K562 (cell line): ENCODE measurements at regions not wholly inside any gene's neighbourhood (a gene's known extent, or its start where the extent isn't known, plus 50 kb on each side); places are given as distances from the start of the nearest gene placed in this dataset.

Experiments used
- ATAC-seq: fragments of 200-7000 bp; cut with Tn5 transposase; 3 replicates; pipeline ENCODE4 v1.9.1; 2020; ENCODE audit warnings: moderate library complexity
- BruUV-seq: library from RNA; stranded (reverse); fragments of 400-500 nt; replicated peaks from 2 replicates; lab custom pipeline; 2021; lab: Mats Ljungman, UMichigan
- CTCF ChIA-PET: fragments of 300-600 bp; formaldehyde crosslinking; extraction: SDS; loops from one replicate; lab custom pipeline; 2021; ENCODE audit warnings: low intra/inter-chr PET ratio; lab: Yijun Ruan, JAX
- POLR2A ChIA-PET: fragments of 300-600, 350-650 bp; sonication (Branson Sonifier 250); formaldehyde crosslinking; extraction: SDS; loops from one replicate; lab custom pipeline; 2021; ENCODE audit warnings: antibody characterized with exemption, inconsistent platforms; lab: Yijun Ruan, JAX
- DNase-seq, 4 experiments: peaks; one replicate each; pipeline versions ENCODE4 v3.0.0 to v3.0.0-alpha.2; 2011 to 2018; ENCODE audit warnings: low spot score in 3 of 4, mixed read lengths in 3 of 4; ENCODE audit errors: extremely low read depth in 1 of 4
- FAIRE-seq: peaks from 2 replicates; lab custom pipeline; 2011; peaks lifted over from hg19 to GRCh38; lab: Jason Lieb, UNC
- H2AFZ ChIP-seq: 2 replicates; pipeline ENCODE4 v1.6.0; 2011; ENCODE audit warnings: low read depth, low read length, control low read depth, inconsistent platforms
- H3K27ac ChIP-seq: fragments of 200-600 bp; 3 replicates; pipeline ENCODE4 v1.8.0; 2011; ENCODE audit warnings: low read depth, mild to moderate bottlenecking, control low read depth, inconsistent platforms, low read length, moderate library complexity, mixed read lengths; ENCODE audit errors: extremely low read depth
- H3K27me3 ChIP-seq, 2 experiments: fragments of 300-600 bp in 1 of 2; 2 replicates in 1 of 2; 3 replicates in 1 of 2; pipeline versions ENCODE4 v1.6.0 to v1.8.0; 2011; ENCODE audit warnings: inconsistent platforms in 2 of 2, low read length in 2 of 2, mild to moderate bottlenecking in 1 of 2, mixed read lengths in 1 of 2, moderate library complexity in 1 of 2; ENCODE audit not compliant: control insufficient read depth in 2 of 2, insufficient read depth in 2 of 2
- H3K36me3 ChIP-seq: fragments of 300-600 bp; 3 replicates; pipeline ENCODE4 v1.8.0; 2011; ENCODE audit warnings: mild to moderate bottlenecking, low read length, inconsistent platforms; ENCODE audit not compliant: control insufficient read depth, insufficient read depth
- H3K4me1 ChIP-seq, 2 experiments: fragments of 200-600 bp in 1 of 2; replicated peaks in 1 of 2; 2 replicates in 1 of 2; 3 replicates in 1 of 2; pipeline versions ENCODE4 v1.5.1 to v1.8.0; 2011; ENCODE audit warnings: inconsistent platforms in 2 of 2, low read length in 2 of 2, mild to moderate bottlenecking in 1 of 2, mixed read lengths in 1 of 2, moderate library complexity in 1 of 2; ENCODE audit not compliant: control insufficient read depth in 2 of 2, insufficient read depth in 2 of 2
- H3K4me2 ChIP-seq: 2 replicates; pipeline ENCODE4 v1.6.1; 2011; ENCODE audit warnings: low read length, control low read depth, inconsistent platforms, mixed read lengths; ENCODE audit not compliant: insufficient read depth
- H3K4me3 ChIP-seq: fragments of 200-600 bp; sonication (generic), shearing (Covaris generic); 2 replicates; pipeline ENCODE4 v1.5.1; 2016; ENCODE audit warnings: control low read depth, inconsistent platforms
- H3K79me2 ChIP-seq: fragments of 200-600 bp; 3 replicates; pipeline ENCODE4 v1.8.0; 2011; ENCODE audit warnings: low read length, inconsistent platforms; ENCODE audit not compliant: control insufficient read depth, insufficient read depth
- H3K9ac ChIP-seq, 2 experiments: 2 replicates each; pipeline versions ENCODE4 v1.6.0 to v1.6.1; 2011; ENCODE audit warnings: low read depth in 2 of 2, low read length in 2 of 2, control low read depth in 1 of 2, inconsistent platforms in 1 of 2, mild to moderate bottlenecking in 1 of 2, mixed read lengths in 1 of 2; ENCODE audit not compliant: insufficient read depth in 1 of 2
- H3K9me1 ChIP-seq: one replicate; pipeline ENCODE4 v1.6.0; 2011; ENCODE audit warnings: inconsistent platforms, mild to moderate bottlenecking, low read length, moderate library complexity; ENCODE audit not compliant: control insufficient read depth, insufficient read depth
- H3K9me3 ChIP-seq: replicated peaks from 2 replicates; pipeline ENCODE4 v1.5.1; 2011; ENCODE audit warnings: low read depth, low read length, inconsistent platforms; ENCODE audit not compliant: control insufficient read depth, insufficient read depth
- H4K20me1 ChIP-seq: replicated peaks from 2 replicates; pipeline ENCODE4 v1.6.1; 2011; ENCODE audit warnings: low read length, inconsistent platforms, mixed read lengths; ENCODE audit not compliant: control insufficient read depth, insufficient read depth
- BHLHE40 ChIP-seq: IDR thresholded peaks from 2 replicates; pipeline ENCODE4 v1.6.1; 2011; ENCODE audit warnings: low read length, improper control_type of control experiment
- DDX20 ChIP-seq: fragments of 450-650 bp; IDR thresholded peaks from 2 replicates; pipeline ENCODE4 v1.6.1; 2016; ENCODE audit warnings: missing genetic modification characterization, low read depth, mild to moderate bottlenecking, missing compliant biosample characterization, moderate library complexity
- E2F8 ChIP-seq: fragments of 450-650 bp; IDR thresholded peaks from 2 replicates; pipeline ENCODE4 v1.7.1; 2018; ENCODE audit warnings: mild to moderate bottlenecking, low read depth; ENCODE audit not compliant: partially characterized antibody
- ETV1 ChIP-seq: fragments of 450-650 bp; conservative IDR thresholded peaks from 2 replicates; pipeline ENCODE4 v1.6.1; 2016; ENCODE audit warnings: missing genetic modification characterization, control low read depth, low read depth, missing compliant biosample characterization
- L3MBTL2 ChIP-seq: fragments of 450-650 bp; IDR thresholded peaks from 2 replicates; pipeline ENCODE4 v1.6.1; 2016; ENCODE audit warnings: mild to moderate bottlenecking, moderate library complexity
- MBD2 ChIP-seq: sonication (generic); IDR thresholded peaks from 2 replicates; pipeline ENCODE4 v1.6.1; 2016; ENCODE audit warnings: low read depth, borderline replicate concordance
- PCBP1 ChIP-seq: fragments of 200-400 bp; formaldehyde crosslinking; IDR thresholded peaks from 2 replicates; pipeline ENCODE4 v1.6.1; 2018; ENCODE audit warnings: mild to moderate bottlenecking, low read depth, low read length; ENCODE audit not compliant: poor library complexity, severe bottlenecking
- PHF8 ChIP-seq: fragments of 200-600 bp; sonication (generic); IDR thresholded peaks from 2 replicates; pipeline ENCODE4 v1.6.1; 2012; ENCODE audit warnings: mixed run types, mild to moderate bottlenecking, inconsistent platforms, low read length, moderate library complexity, borderline replicate concordance
- TCF3 ChIP-seq: sonication (generic); formaldehyde crosslinking; IDR thresholded peaks from 2 replicates; pipeline ENCODE4 v1.4.0; 2020; ENCODE audit warnings: mild to moderate bottlenecking, missing genetic modification reagents
- ZNF253 ChIP-seq: fragments of 250-450 bp; sonication (Bioruptor Pico); conservative IDR thresholded peaks from 2 replicates; pipeline ENCODE4 v1.6.1; 2021; ENCODE audit warnings: mild to moderate bottlenecking
- WGBS: fragments of 100-300 bp; shearing (Covaris generic); methylation state at CpG from one replicate; pipeline ENCODE4 v1.1.6; 2016; ENCODE audit warnings: low coverage, mixed read lengths; ENCODE audit not compliant: insufficient coverage; ENCODE audit errors: missing lambda C conversion rate; 5-methylcytosine and 5-hydroxymethylcytosine counted together
- in situ Hi-C: fragments of 300-500 bp; cut with MboI; formaldehyde crosslinking; loops from 4 replicates; pipeline ENCODE4 v1.15.0; 2018; ENCODE audit warnings: inconsistent platforms, mixed read lengths
- intact Hi-C: fragments of 100-400 bp; cut with micrococcal nuclease; formaldehyde crosslinking; loops from 2 replicates; pipeline ENCODE4 v1.14.2; 2022
- TF ChIP-seq, protein P1 (sequence below): IDR thresholded peaks from 3 replicates; pipeline ENCODE4 v1.6.1; 2011; ENCODE audit warnings: borderline replicate concordance, mild to moderate bottlenecking, moderate library complexity; ENCODE audit not compliant: insufficient read length; ENCODE audit errors: extremely low read depth
- TF ChIP-seq, protein P2 (sequence below): fragments of 450-650 bp; IDR thresholded peaks from one replicate; pipeline ENCODE4 v1.6.1; 2018; ENCODE audit warnings: mild to moderate bottlenecking, moderate library complexity; ENCODE audit not compliant: partially characterized antibody

GRCh38 chr13:104837756-104838155, 1697.7 kb downstream of the EFNB2 start:
- Histone ChIP-seq H3K36me3 (no peaks in the 10 kb centered on the region), H3K9me1 (no peaks in the 10 kb centered on the region), H4K20me1 (no peaks in the 10 kb centered on the region), H3K9ac (no peak overlapping the region), H3K27ac (no peak overlapping the region)
- DNase-seq, result no peak
- POLR2A ChIA-PET, result no interaction called here
- 0% methylated on average over 3 of the region's 3 CpGs for WGBS
- CTCF ChIA-PET, result no interaction called here
- TF ChIP-seq PHF8 (no peak), PCBP1 (no peak), BHLHE40 (no peak), ETV1 (no peak), ZNF253 (CRISPR knock-in tag) (no peak), DDX20 (tag) (no peak), MBD2 (no peak), TCF3 (CRISPR knock-in tag) (no peak), L3MBTL2 (no peak), E2F8 (no peak)
- TF ChIP-seq, protein P1, sequence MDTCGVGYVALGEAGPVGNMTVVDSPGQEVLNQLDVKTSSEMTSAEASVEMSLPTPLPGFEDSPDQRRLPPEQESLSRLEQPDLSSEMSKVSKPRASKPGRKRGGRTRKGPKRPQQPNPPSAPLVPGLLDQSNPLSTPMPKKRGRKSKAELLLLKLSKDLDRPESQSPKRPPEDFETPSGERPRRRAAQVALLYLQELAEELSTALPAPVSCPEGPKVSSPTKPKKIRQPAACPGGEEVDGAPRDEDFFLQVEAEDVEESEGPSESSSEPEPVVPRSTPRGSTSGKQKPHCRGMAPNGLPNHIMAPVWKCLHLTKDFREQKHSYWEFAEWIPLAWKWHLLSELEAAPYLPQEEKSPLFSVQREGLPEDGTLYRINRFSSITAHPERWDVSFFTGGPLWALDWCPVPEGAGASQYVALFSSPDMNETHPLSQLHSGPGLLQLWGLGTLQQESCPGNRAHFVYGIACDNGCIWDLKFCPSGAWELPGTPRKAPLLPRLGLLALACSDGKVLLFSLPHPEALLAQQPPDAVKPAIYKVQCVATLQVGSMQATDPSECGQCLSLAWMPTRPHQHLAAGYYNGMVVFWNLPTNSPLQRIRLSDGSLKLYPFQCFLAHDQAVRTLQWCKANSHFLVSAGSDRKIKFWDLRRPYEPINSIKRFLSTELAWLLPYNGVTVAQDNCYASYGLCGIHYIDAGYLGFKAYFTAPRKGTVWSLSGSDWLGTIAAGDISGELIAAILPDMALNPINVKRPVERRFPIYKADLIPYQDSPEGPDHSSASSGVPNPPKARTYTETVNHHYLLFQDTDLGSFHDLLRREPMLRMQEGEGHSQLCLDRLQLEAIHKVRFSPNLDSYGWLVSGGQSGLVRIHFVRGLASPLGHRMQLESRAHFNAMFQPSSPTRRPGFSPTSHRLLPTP, result no peak
- TF ChIP-seq, protein P2, sequence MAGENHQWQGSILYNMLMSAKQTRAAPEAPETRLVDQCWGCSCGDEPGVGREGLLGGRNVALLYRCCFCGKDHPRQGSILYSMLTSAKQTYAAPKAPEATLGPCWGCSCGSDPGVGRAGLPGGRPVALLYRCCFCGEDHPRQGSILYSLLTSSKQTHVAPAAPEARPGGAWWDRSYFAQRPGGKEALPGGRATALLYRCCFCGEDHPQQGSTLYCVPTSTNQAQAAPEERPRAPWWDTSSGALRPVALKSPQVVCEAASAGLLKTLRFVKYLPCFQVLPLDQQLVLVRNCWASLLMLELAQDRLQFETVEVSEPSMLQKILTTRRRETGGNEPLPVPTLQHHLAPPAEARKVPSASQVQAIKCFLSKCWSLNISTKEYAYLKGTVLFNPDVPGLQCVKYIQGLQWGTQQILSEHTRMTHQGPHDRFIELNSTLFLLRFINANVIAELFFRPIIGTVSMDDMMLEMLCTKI, result no peak
- TF ChIP-seq, all 486 proteins: peak for 0
- no peak overlapping the region for H3K4me3 ChIP-seq
- no peaks in the 10 kb centered on the region for H3K27me3 ChIP-seq
- H3K4me2 ChIP-seq, result no peak overlapping the region
- BruUV-seq, result no TSS peak
- H3K9me3 ChIP-seq, result no peaks in the 10 kb centered on the region
- no peaks in the 10 kb centered on the region for H3K79me2 ChIP-seq
- in situ Hi-C loops, result no loop called here
- H3K4me1 ChIP-seq, result no peaks in the 10 kb centered on the region
- FAIRE-seq, result no peak
- intact Hi-C loops, result no loop called here
- no peak for ATAC-seq
- H2AFZ ChIP-seq, result no peak overlapping the region
